Transverse colon (tissue), 4 donors: ENCODE measurements at regions not wholly inside any gene's neighbourhood (a gene's known extent, or its start where the extent isn't known, plus 50 kb on each side); places are given as distances from the start of the nearest gene placed in this dataset.
"Not testable (repeated sequence)": the region's sequence is repeated elsewhere in the genome, so short reads cannot be mapped to it uniquely, and the experiment has no call there.

Source experiments
- CTCF ChIP-seq, 5 experiments: fragments of 200-600 bp in 3 of 5; fragments of 450-650 bp in 2 of 5; sonication (generic) in 3 of 5; IDR thresholded peaks; 1 replicate in 2 of 5; 2 replicates in 3 of 5; pipeline ENCODE4 v1.5.1; 2016 to 2017; ENCODE audit warnings: antibody characterized with exemption in 5 of 5, inconsistent platforms in 3 of 5, mild to moderate bottlenecking in 2 of 5, moderate library complexity in 1 of 5
- EP300 ChIP-seq: sonication (generic); formaldehyde crosslinking; IDR thresholded peaks from one replicate; pipeline ENCODE4 v1.6.1; 2017; ENCODE audit warnings: antibody characterized with exemption, low read depth
- POLR2AphosphoS5 ChIP-seq, 3 donors: sonication (generic); formaldehyde crosslinking; IDR thresholded peaks; one replicate each; pipeline ENCODE4 v1.6.1; 2016; ENCODE audit warnings: antibody characterized with exemption in 3 of 3

DNA sequence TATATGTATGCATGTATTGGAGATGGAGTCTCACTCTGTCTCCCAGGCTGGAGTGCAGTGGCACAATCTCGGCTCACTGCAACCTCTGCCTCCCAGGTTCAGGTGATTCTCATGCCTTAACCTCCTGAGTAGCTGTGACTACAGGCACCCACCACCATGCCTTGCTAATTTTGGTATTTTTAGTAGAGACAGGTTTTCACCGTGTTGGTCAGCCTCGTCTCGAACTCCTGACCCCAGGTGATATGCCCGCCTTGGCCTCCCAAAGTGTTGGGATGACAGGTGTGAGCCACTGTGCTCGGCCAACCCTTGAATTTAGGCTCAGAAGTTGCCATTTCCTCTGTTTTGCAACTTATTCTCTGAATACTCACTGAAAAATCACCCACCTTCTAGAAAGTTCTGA, 4498.0 kb upstream of the OR11H1 start:
- not testable (repeated sequence) for TF ChIP-seq CTCF (IDR thresholded peaks at IDR 0.05); EP300; POLR2AphosphoS5 (IDR thresholded peaks at IDR 0.05)
